HCT116 (cell line): ENCODE measurements at regions not wholly inside any gene's neighbourhood (a gene's known extent, or its start where the extent isn't known, plus 50 kb on each side); places are given as distances from the start of the nearest gene placed in this dataset.

Experiments used
- ATAC-seq: fragments of 200-7000 bp; cut with Tn5 transposase; 2 replicates; pipeline ENCODE4 v1.9.1; 2020; ENCODE audit warnings: mild to moderate bottlenecking, moderate library complexity
- BruUV-seq: library from RNA; stranded (reverse); fragments of 400-500 nt; replicated peaks from 2 replicates; lab custom pipeline; 2021; lab: Mats Ljungman, UMichigan
- CTCF ChIA-PET: fragments of 300-600 bp; sonication (Branson Sonifier 250); formaldehyde crosslinking; loops from one replicate; lab custom pipeline; 2021; ENCODE audit warnings: antibody characterized with exemption; lab: Charles Lee
- POLR2A ChIA-PET: fragments of 300-600, 350-600 bp; sonication (Branson Sonifier 250); formaldehyde crosslinking; loops from one replicate; lab custom pipeline; 2021; ENCODE audit warnings: antibody characterized with exemption; lab: Charles Lee
- RAD21 ChIA-PET, 2 experiments: fragments of 300-600 bp; sonication (Branson Sonifier 250); formaldehyde crosslinking; loops; one replicate each; lab custom pipeline; 2023; ENCODE audit warnings: low total read pairs in 2 of 2; ENCODE audit not compliant: uncharacterized antibody in 2 of 2, unreplicated experiment in 2 of 2, low non-redundant PET in 1 of 2; lab: Charles Lee
- DNase-seq: peaks from one replicate; pipeline ENCODE4 v3.0.0-alpha.2; 2010; ENCODE audit warnings: low read depth, low spot score
- H2AFZ ChIP-seq: fragments of 200-600 bp; shearing (Covaris generic), sonication (generic); 2 replicates; pipeline ENCODE4 v1.6.1; 2017; ENCODE audit warnings: low read depth, mixed run types, mixed read lengths, antibody characterized with exemption, low read length; ENCODE audit not compliant: poor library complexity, severe bottlenecking
- H3K27ac ChIP-seq: 2 replicates; pipeline ENCODE4 v1.5.1; 2012; ENCODE audit warnings: low read depth, low read length
- H3K27me3 ChIP-seq: fragments of 200-600 bp; sonication (generic); 2 replicates; pipeline ENCODE4 v1.6.1; 2016; ENCODE audit warnings: mixed run types, low read length, mixed read lengths; ENCODE audit not compliant: insufficient read depth
- H3K36me3 ChIP-seq, 2 experiments: fragments of 200-500 bp in 1 of 2; fragments of 200-600 bp in 1 of 2; sonication (Bioruptor generic) in 1 of 2; sonication (generic) in 1 of 2; 2 replicates each; pipeline versions ENCODE4 v1.5.1 to v1.6.1; 2014 to 2016; ENCODE audit warnings: low read length in 2 of 2, inconsistent platforms in 1 of 2, mixed read lengths in 1 of 2, mixed run types in 1 of 2; ENCODE audit not compliant: insufficient read depth in 2 of 2, control insufficient read depth in 1 of 2
- H3K4me1 ChIP-seq, 2 experiments: fragments of 200-600 bp in 1 of 2; sonication (generic) in 1 of 2; 2 replicates each; pipeline versions ENCODE4 v1.5.1 to v1.6.1; 2012 to 2017; ENCODE audit warnings: low read length in 2 of 2, inconsistent platforms in 1 of 2, mild to moderate bottlenecking in 1 of 2, mixed read lengths in 1 of 2, mixed run types in 1 of 2, moderate library complexity in 1 of 2; ENCODE audit not compliant: insufficient read depth in 2 of 2, control insufficient read depth in 1 of 2
- H3K4me2 ChIP-seq: fragments of 200-600 bp; sonication (generic); 2 replicates; pipeline ENCODE4 v1.6.1; 2017; ENCODE audit warnings: mixed run types, low read length, mixed read lengths
- H3K4me3 ChIP-seq, 2 experiments: fragments of 200-600 bp in 1 of 2; sonication (generic) in 1 of 2; replicated peaks in 1 of 2; 2 replicates each; pipeline ENCODE4 v1.5.1; 2011 to 2016; ENCODE audit warnings: low read length in 2 of 2, control low read depth in 1 of 2, low read depth in 1 of 2, mild to moderate bottlenecking in 1 of 2, mixed read lengths in 1 of 2, mixed run types in 1 of 2
- H3K79me2 ChIP-seq: fragments of 200-600 bp; sonication (generic); 2 replicates; pipeline ENCODE4 v1.6.1; 2017; ENCODE audit warnings: mild to moderate bottlenecking, mixed run types, low read length, moderate library complexity, mixed read lengths; ENCODE audit not compliant: insufficient read depth
- H3K9ac ChIP-seq: fragments of 200-600 bp; sonication (generic); 2 replicates; pipeline ENCODE4 v1.6.1; 2016; ENCODE audit warnings: low read length, mixed read lengths
- H3K9me2 ChIP-seq: fragments of 200-600 bp; sonication (generic), shearing (Covaris generic); 2 replicates; pipeline ENCODE4 v1.6.1; 2017; ENCODE audit warnings: mixed run types, mild to moderate bottlenecking, moderate library complexity; ENCODE audit not compliant: insufficient read depth
- H3K9me3 ChIP-seq, 2 experiments: fragments of 200-500 bp in 1 of 2; fragments of 200-600 bp in 1 of 2; sonication (Bioruptor generic) in 1 of 2; sonication (generic) in 1 of 2; 2 replicates each; pipeline ENCODE4 v1.6.1; 2014 to 2017; ENCODE audit warnings: low read length in 2 of 2, mixed read lengths in 2 of 2, inconsistent platforms in 1 of 2, low read depth in 1 of 2, mild to moderate bottlenecking in 1 of 2, mixed run types in 1 of 2, moderate library complexity in 1 of 2; ENCODE audit not compliant: control insufficient read depth in 1 of 2, insufficient read depth in 1 of 2
- H4K20me1 ChIP-seq: fragments of 200-600 bp; sonication (generic), shearing (Covaris generic); 2 replicates; pipeline ENCODE4 v1.6.1; 2017; ENCODE audit warnings: mixed run types, mild to moderate bottlenecking, moderate library complexity; ENCODE audit not compliant: insufficient read depth
- ELF1 ChIP-seq: IDR thresholded peaks from 2 replicates; pipeline ENCODE4 v1.6.1; 2012; ENCODE audit warnings: low read depth, borderline replicate concordance
- EZH2 ChIP-seq: fragments of 200-600 bp; sonication (generic); IDR thresholded peaks from 2 replicates; pipeline ENCODE4 v1.6.1; 2017; ENCODE audit warnings: antibody characterized with exemption, mixed run types
- FOSL1 ChIP-seq: IDR thresholded peaks from 2 replicates; pipeline ENCODE4 v1.6.1; 2012; ENCODE audit warnings: low read depth
- JUND ChIP-seq: IDR thresholded peaks from 2 replicates; pipeline ENCODE4 v1.6.1; 2012
- RAD21 ChIP-seq: IDR thresholded peaks from 2 replicates; pipeline ENCODE4 v1.6.1; 2012; ENCODE audit warnings: low read depth, mild to moderate bottlenecking
- SP1 ChIP-seq: IDR thresholded peaks from 2 replicates; pipeline ENCODE4 v1.6.1; 2012; ENCODE audit warnings: low read depth
- TCF7L2 ChIP-seq: IDR thresholded peaks from 2 replicates; pipeline ENCODE4 v1.7.0; 2011; ENCODE audit warnings: borderline replicate concordance, inconsistent platforms; ENCODE audit not compliant: insufficient read depth, insufficient read length; ENCODE audit errors: extremely low read depth
- YY1 ChIP-seq: IDR thresholded peaks from 2 replicates; pipeline ENCODE4 v1.6.1; 2011; ENCODE audit warnings: low read length, low read depth, moderate library complexity, mild to moderate bottlenecking; ENCODE audit not compliant: insufficient replicate concordance; ENCODE audit errors: extremely low read depth
- intact Hi-C: fragments of 100-400 bp; cut with micrococcal nuclease; formaldehyde crosslinking; loops from 2 replicates; pipeline ENCODE4 v1.10.0; 2022
- TF ChIP-seq, protein P1 (sequence below): IDR thresholded peaks from 2 replicates; pipeline ENCODE4 v1.6.1; 2012
- TF ChIP-seq, protein P2 (sequence below): IDR thresholded peaks from 2 replicates; pipeline ENCODE4 v1.6.1; 2012; ENCODE audit warnings: low read depth

DNA sequence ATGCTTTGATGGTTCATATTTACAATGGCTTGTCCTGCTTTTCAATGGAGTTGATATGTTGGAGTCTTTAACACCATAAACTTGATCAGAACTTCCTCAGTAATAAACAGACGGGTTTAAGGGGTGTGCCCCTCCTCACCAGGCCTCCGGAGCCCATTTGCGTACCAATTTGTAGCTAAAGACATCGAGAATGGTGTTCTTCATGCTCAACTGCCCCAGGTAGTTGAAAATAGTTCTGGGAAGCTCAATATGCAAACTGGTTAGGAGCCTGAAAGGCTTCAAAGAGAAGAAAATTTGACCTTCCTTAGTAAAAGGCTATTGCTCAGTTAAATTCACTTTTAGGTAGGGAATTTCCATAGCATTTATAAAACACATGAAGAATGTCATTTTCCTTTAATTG is 68.1 kb upstream of the RRP15 start:
- no peaks in the 10 kb centered on the region for H3K36me3 ChIP-seq
- H3K9ac ChIP-seq: no peak overlapping the region
- no peak overlapping the region for H3K27ac ChIP-seq
- BruUV-seq: no TSS peak
- no peak overlapping the region for H3K4me2 ChIP-seq
- ATAC-seq: no peak
- no peak for DNase-seq
- CTCF ChIA-PET: no interaction called here
- no peaks in the 10 kb centered on the region for H3K4me1 ChIP-seq
- no peaks in the 10 kb centered on the region for H3K9me2 ChIP-seq
- H2AFZ ChIP-seq: no peak overlapping the region
- RAD21 ChIA-PET: no interaction called here
- POLR2A ChIA-PET: no interaction called here
- no peaks in the 10 kb centered on the region for H3K79me2 ChIP-seq
- TF ChIP-seq JUND (no peak), YY1 (no peak), ELF1 (no peak), RAD21 (no peak)
- TF ChIP-seq, protein P1, sequence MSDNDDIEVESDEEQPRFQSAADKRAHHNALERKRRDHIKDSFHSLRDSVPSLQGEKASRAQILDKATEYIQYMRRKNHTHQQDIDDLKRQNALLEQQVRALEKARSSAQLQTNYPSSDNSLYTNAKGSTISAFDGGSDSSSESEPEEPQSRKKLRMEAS: no peak
- H4K20me1 ChIP-seq: no peaks in the 10 kb centered on the region
- intact Hi-C loops: no loop called here
- peaks cover 6% of the 10 kb centered on the region for H3K27me3 ChIP-seq
- no peak overlapping the region for H3K4me3 ChIP-seq
- no peaks in the 10 kb centered on the region for H3K9me3 ChIP-seq

DNA sequence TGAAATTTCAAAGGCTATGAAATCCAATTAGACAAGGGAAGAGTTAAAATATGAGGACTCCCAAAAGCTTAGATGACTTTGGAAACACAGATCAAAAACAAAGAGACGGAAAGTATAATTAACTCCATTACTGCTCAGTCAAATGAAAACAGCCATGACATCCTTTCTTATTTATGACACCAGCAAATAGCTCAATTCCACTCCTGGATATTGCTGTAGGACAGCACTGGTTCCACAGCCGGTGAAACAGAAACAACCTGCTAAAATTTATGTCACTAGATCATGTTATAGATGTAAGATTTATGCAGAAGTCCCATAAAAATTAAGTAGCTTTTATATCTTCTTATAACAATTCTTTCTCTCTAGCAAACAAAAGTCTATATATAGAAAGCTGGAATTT is 65.6 kb upstream of the RRP15 start:
- ChIA-PET POLR2A (no interaction called here), CTCF (no interaction called here), RAD21 (no interaction called here)
- no peak overlapping the region for H3K4me3 ChIP-seq
- no peaks in the 10 kb centered on the region for H3K9me2 ChIP-seq
- H3K4me2 ChIP-seq: no peak overlapping the region
- intact Hi-C loops: no loop called here
- no peak overlapping the region for H3K9ac ChIP-seq
- BruUV-seq: no TSS peak
- H2AFZ ChIP-seq: no peak overlapping the region
- no peak for DNase-seq
- no peaks in the 10 kb centered on the region for H3K36me3 ChIP-seq
- H3K27ac ChIP-seq: no peak overlapping the region
- H3K79me2 ChIP-seq: no peaks in the 10 kb centered on the region
- peaks cover 6% of the 10 kb centered on the region for H3K27me3 ChIP-seq
- no peaks in the 10 kb centered on the region for H3K4me1 ChIP-seq
- ATAC-seq: no peak
- TF ChIP-seq FOSL1 (no peak), JUND (no peak), EZH2 (no peak), SP1 (no peak), TCF7L2 (no peak)
- TF ChIP-seq, protein P2, sequence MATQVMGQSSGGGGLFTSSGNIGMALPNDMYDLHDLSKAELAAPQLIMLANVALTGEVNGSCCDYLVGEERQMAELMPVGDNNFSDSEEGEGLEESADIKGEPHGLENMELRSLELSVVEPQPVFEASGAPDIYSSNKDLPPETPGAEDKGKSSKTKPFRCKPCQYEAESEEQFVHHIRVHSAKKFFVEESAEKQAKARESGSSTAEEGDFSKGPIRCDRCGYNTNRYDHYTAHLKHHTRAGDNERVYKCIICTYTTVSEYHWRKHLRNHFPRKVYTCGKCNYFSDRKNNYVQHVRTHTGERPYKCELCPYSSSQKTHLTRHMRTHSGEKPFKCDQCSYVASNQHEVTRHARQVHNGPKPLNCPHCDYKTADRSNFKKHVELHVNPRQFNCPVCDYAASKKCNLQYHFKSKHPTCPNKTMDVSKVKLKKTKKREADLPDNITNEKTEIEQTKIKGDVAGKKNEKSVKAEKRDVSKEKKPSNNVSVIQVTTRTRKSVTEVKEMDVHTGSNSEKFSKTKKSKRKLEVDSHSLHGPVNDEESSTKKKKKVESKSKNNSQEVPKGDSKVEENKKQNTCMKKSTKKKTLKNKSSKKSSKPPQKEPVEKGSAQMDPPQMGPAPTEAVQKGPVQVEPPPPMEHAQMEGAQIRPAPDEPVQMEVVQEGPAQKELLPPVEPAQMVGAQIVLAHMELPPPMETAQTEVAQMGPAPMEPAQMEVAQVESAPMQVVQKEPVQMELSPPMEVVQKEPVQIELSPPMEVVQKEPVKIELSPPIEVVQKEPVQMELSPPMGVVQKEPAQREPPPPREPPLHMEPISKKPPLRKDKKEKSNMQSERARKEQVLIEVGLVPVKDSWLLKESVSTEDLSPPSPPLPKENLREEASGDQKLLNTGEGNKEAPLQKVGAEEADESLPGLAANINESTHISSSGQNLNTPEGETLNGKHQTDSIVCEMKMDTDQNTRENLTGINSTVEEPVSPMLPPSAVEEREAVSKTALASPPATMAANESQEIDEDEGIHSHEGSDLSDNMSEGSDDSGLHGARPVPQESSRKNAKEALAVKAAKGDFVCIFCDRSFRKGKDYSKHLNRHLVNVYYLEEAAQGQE: no peak
- no peaks in the 10 kb centered on the region for H4K20me1 ChIP-seq
- no peaks in the 10 kb centered on the region for H3K9me3 ChIP-seq
